ENCODE measurements at regions not wholly inside any gene's neighbourhood (a gene's known extent, or its start where the extent isn't known, plus 50 kb on each side); places are given as distances from the start of the nearest gene placed in this dataset.

- TF ChIP-seq CTCF (IDR thresholded peaks at IDR 0.05 in 4 of 5, conservative IDR thresholded peaks at IDR 0.05 in 1 of 5) (no peak), POLR2A (IDR thresholded peaks at IDR 0.05) (no peak)
Measured at GRCh38 chr4:157897855-157898370, 274.9 kb downstream of the GASK1B start.
